Right cardiac atrium (tissue), 5 donors: ENCODE measurements at regions not wholly inside any gene's neighbourhood (a gene's known extent, or its start where the extent isn't known, plus 50 kb on each side); places are given as distances from the start of the nearest gene placed in this dataset.

Source experiments
- ATAC-seq, 2 donors: fragments of 200-7000 bp; cut with Tn5 transposase; one replicate each; pipeline versions ENCODE4 v1.8.0 to v1.9.1; 2020; ENCODE audit warnings: moderate library complexity in 2 of 2, mild to moderate bottlenecking in 1 of 2
- DNase-seq, 3 donors: peaks; one replicate each; pipeline ENCODE4 v3.0.0-alpha.2; 2020
- H3K27ac ChIP-seq: one replicate; pipeline ENCODE4 v1.5.1; 2013; ENCODE audit warnings: mild to moderate bottlenecking, low read length, control low read depth, moderate library complexity
- H3K27me3 ChIP-seq: one replicate; pipeline ENCODE4 v1.6.1; 2013; ENCODE audit not compliant: control insufficient read depth, insufficient read depth
- H3K4me1 ChIP-seq: one replicate; pipeline ENCODE4 v1.6.1; 2013; ENCODE audit warnings: low read length; ENCODE audit not compliant: control insufficient read depth, insufficient read depth
- H3K4me3 ChIP-seq: one replicate; pipeline ENCODE4 v1.5.1; 2013; ENCODE audit warnings: low read length, control low read depth
- H3K9me3 ChIP-seq: one replicate; pipeline ENCODE4 v1.6.1; 2013; ENCODE audit warnings: low read length; ENCODE audit not compliant: control insufficient read depth
- WGBS: extraction: QIAGEN DNeasy Blood & Tissue Kit; methylation state at CpG from one replicate; pipeline ENCODE4 v1.1.7; 2013; 5-methylcytosine and 5-hydroxymethylcytosine counted together
- intact Hi-C, 4 donors: fragments of 100-400 bp; cut with DNase I; formaldehyde crosslinking; loops; one replicate each; pipeline versions ENCODE4 v1.11.0 to v1.14.0; 2022 to 2023
- donor health status: healthy with polysubstance abuse.
- donor health status: DM: no; HTN: yes; CAD: no.
- donor health status: DM: no; HTN: no; CAD: no.
- donor health status: DM: no; HTN: yes; CAD: no; lungs with severe emphysema.
- donor health status: DM: yes; HTN: yes; CAD: no.

DNA sequence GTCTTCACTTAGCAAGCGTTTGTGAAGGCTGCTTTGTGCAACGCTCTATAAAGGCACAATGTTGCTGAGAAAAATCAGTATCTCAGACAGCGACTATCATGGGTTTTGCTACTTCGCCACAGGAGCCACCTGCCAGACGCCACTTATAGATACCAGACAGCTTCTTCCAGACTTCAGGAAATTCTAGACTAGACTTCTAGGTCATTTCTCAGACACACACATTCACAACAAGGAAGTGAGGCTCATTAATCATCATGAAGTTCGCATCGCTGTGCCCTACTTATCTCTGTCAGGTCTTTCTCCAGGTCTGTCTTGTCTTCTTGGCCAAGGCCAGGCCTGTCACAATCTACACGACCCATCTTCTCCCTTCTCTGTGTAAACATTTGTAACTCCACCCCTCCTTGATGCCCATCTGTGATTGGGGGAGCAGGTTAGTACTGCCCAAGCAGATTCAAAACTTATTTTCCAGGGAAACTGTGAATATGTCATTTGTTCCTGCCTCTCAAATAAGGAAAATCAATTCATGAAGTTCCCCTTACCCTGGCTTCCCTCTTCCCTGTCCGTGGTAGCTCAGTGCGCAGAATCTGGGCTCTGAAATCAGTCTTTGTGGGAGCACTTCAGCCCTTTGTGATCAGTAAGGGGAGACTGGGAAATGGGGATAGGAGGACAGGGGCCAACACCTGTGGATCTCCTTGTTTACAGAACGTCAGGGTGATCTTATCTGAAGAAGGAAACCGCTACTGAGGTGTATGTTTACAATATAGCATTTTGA is 115.5 kb downstream of the TNFAIP3 start:
- DNase-seq = no peak
- Histone ChIP-seq H3K9me3 (no peaks in the 10 kb centered on the region), H3K4me1 (no peaks in the 10 kb centered on the region), H3K27ac (no peak overlapping the region), H3K27me3 (no peaks in the 10 kb centered on the region), H3K4me3 (no peak overlapping the region)
- intact Hi-C loops = no loop called here
- 56% methylated on average over 12 of the region's 12 CpGs for WGBS
- ATAC-seq = no peak

DNA sequence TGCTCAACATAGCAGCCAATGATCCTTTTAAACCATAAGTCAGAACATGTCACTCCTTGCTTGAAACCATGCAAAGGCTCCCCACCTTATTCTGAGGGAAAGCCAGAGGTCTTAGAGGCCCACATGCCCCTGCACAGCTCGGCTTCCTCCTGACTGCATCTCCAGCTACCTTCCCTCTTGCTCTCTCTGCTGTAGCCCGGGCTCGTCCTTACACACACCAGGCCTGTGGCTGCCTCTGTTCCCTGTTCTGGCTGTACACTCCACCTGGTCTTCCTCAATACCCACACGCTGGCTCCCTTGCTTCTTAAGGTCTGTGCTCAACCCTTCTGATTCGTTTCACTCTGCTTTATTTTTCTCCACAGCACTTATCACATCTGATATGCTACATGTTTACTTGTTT is 116.2 kb downstream of the TNFAIP3 start:
- DNase-seq (no peak), ATAC-seq (no peak)
- WGBS = 77% methylated on average over 5 of the region's 5 CpGs
- no peaks in the 10 kb centered on the region for H3K9me3 ChIP-seq
- H3K27ac ChIP-seq = no peak overlapping the region
- H3K4me1 ChIP-seq = no peaks in the 10 kb centered on the region
- no peak overlapping the region for H3K4me3 ChIP-seq
- intact Hi-C loops = no loop called here
- no peaks in the 10 kb centered on the region for H3K27me3 ChIP-seq

- no peak for ATAC-seq
- Histone ChIP-seq H3K27me3 (peaks cover 3% of the 10 kb centered on the region), H3K9me3 (no peaks in the 10 kb centered on the region), H3K4me1 (no peaks in the 10 kb centered on the region), H3K4me3 (no peak overlapping the region), H3K27ac (no peak overlapping the region)
- DNase-seq = no peak
- intact Hi-C loops = no loop called here
- WGBS = 77% methylated on average over 4 of the region's 4 CpGs
These were observed 117.6 kb downstream of the PERP start for GRCh38 chr6:137989664-137990063.

DNA sequence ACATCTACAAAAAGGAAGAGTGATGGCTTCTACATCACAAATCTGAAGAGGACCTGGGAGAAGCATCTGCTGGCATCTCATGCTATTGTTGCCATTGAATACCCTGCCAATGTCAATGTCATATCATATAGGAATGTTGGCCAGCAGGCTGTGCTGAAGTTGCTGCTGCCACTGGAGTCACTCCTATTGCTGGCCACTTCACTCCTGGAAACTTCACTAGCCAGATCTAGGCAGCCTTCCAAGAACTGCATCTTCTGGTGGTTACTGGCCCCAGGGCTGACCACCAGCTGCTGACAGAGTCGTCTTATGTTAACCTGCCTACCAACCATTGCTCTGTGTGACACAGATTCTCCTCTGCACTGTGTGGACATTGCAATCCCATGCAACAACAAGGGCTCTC is 111.8 kb downstream of the PERP start:
- Histone ChIP-seq H3K4me1 (no peaks in the 10 kb centered on the region), H3K27ac (no peak overlapping the region), H3K27me3 (no peaks in the 10 kb centered on the region), H3K4me3 (no peak overlapping the region), H3K9me3 (no peaks in the 10 kb centered on the region)
- no peak for ATAC-seq
- no peak for DNase-seq
- WGBS = 75% methylated on average over 1 of the region's 1 CpG
- intact Hi-C loops = no loop called here

DNA sequence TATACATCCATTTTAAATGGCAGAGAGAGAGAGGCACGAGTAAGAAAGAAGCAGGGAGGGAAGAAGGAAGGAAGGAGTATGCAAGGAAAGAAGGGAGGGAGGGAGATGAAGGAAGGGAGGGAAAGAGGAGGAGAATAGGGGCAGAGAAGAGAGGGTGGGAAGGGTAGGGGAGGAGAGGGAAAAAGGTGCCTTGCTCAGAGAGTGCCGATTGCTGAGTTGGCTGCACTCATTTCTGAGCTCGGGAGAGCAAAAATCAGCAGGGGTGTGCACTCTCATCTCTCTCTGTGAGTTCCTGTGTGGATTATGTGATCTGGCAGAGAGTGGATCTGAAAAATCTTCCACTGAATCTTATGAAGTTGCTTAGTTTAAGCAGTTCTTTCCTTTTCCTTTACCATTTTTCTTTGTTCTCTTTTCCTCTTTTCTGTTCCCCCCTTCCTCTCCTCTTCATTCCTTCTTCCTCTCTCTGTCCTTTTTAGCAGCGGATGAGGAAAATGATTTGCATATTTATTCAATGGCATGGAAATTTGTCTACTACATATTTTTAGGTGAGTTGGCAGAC is 108.7 kb downstream of the PERP start:
- Histone ChIP-seq H3K27me3 (no peaks in the 10 kb centered on the region), H3K9me3 (no peaks in the 10 kb centered on the region), H3K4me3 (no peak overlapping the region), H3K4me1 (no peaks in the 10 kb centered on the region), H3K27ac (no peak overlapping the region)
- WGBS = 67% methylated on average over 4 of the region's 4 CpGs
- DNase-seq (no peak), ATAC-seq (no peak)
- intact Hi-C loops = loop anchor here in 1 of 4 donors (2.0 kb wide), 1 partner anchor 110 kb away; no protein-coding TSS in a partner anchor

GRCh38 chr6:137999815-138000214 is 107.4 kb downstream of the PERP start:
- 73% methylated on average over 5 of the region's 5 CpGs for WGBS
- no peaks in the 10 kb centered on the region for H3K27me3 ChIP-seq
- H3K4me3 ChIP-seq = no peak overlapping the region
- no peaks in the 10 kb centered on the region for H3K9me3 ChIP-seq
- ATAC-seq (no peak), DNase-seq (no peak)
- H3K4me1 ChIP-seq = no peaks in the 10 kb centered on the region
- H3K27ac ChIP-seq = no peak overlapping the region
- intact Hi-C loops = loop anchor here in 3 of 4 donors (2.0 to 5.0 kb wide), 2 partner anchors 107 to 109 kb away; partner anchors contain the start of gene PERP (in 2 of the 3)

GRCh38 chr6:138000941-138001340 is 106.3 kb downstream of the PERP start:
- H3K4me3 ChIP-seq = no peak overlapping the region
- intact Hi-C loops = loop anchor here in 2 of 4 donors (5.0 kb wide), 1 partner anchor 106 kb away; the partner anchor contains the start of gene PERP (in 2 of the 2)
- H3K27me3 ChIP-seq = no peaks in the 10 kb centered on the region
- no peak overlapping the region for H3K27ac ChIP-seq
- no peaks in the 10 kb centered on the region for H3K4me1 ChIP-seq
- no peaks in the 10 kb centered on the region for H3K9me3 ChIP-seq
- ATAC-seq (no peak), DNase-seq (no peak)

GRCh38 chr6:138001750-138002349 is 105.4 kb downstream of the PERP start:
- intact Hi-C loops = loop anchor here in 3 of 4 donors (2.0 to 5.0 kb wide), 2 partner anchors 105 to 107 kb away; partner anchors contain the start of gene PERP (in 2 of the 3)
- ATAC-seq (no peak), DNase-seq (peak in 2 of 3 donors; percentile 32 to 58)
- no peak overlapping the region for H3K4me3 ChIP-seq
- H3K27me3 ChIP-seq = no peaks in the 10 kb centered on the region
- H3K4me1 ChIP-seq = no peaks in the 10 kb centered on the region
- WGBS = 10% methylated on average over 6 of the region's 6 CpGs
- no peaks in the 10 kb centered on the region for H3K9me3 ChIP-seq
- no peak overlapping the region for H3K27ac ChIP-seq

GRCh38 chr6:138004430-138005287 is 102.6 kb downstream of the PERP start:
- Histone ChIP-seq H3K27ac (no peak overlapping the region), H3K4me1 (no peaks in the 10 kb centered on the region), H3K9me3 (no peaks in the 10 kb centered on the region), H3K27me3 (no peaks in the 10 kb centered on the region), H3K4me3 (no peak overlapping the region)
- WGBS = 49% methylated on average over 7 of the region's 7 CpGs
- DNase-seq = no peak
- intact Hi-C loops = loop anchor here in 2 of 4 donors (5.0 kb wide), 1 partner anchor 103 kb away; the partner anchor contains the start of gene PERP (in 2 of the 2)
- no peak for ATAC-seq

GRCh38 chr6:138005846-138006245 is 101.4 kb downstream of the PERP start:
- WGBS = 79% methylated on average over 5 of the region's 5 CpGs
- no peak overlapping the region for H3K27ac ChIP-seq
- intact Hi-C loops = no loop called here
- no peaks in the 10 kb centered on the region for H3K9me3 ChIP-seq
- DNase-seq (no peak), ATAC-seq (no peak)
- no peak overlapping the region for H3K4me3 ChIP-seq
- H3K27me3 ChIP-seq = no peaks in the 10 kb centered on the region
- H3K4me1 ChIP-seq = no peaks in the 10 kb centered on the region
